ENCODE measurements at regions not wholly inside any gene's neighbourhood (a gene's known extent, or its start where the extent isn't known, plus 50 kb on each side); places are given as distances from the start of the nearest gene placed in this dataset.

- TF ChIP-seq RBM34 (IDR thresholded peaks at IDR 0.05; ENCODE audit: borderline replicate concordance, insufficient read depth, low read length) = no peak
- TF ChIP-seq POLR2A (conservative IDR thresholded peaks at IDR 0.05) = no peak
- no peak for TF ChIP-seq STAG1 (CRISPR knock-in tag; IDR thresholded peaks at IDR 0.05; ENCODE audit: borderline replicate concordance)
- no peak for TF ChIP-seq NFXL1 (CRISPR knock-in tag; IDR thresholded peaks at IDR 0.05)
- no peak for TF ChIP-seq CTCF (IDR thresholded peaks at IDR 0.05 in 2 of 3, conservative IDR thresholded peaks at IDR 0.05 in 1 of 3; ENCODE audit: insufficient read depth in 2 of 3, low read depth in 1 of 3, low read length in 3 of 3)
- TF ChIP-seq HSF4 (CRISPR knock-in tag; IDR thresholded peaks at IDR 0.05; ENCODE audit: borderline replicate concordance) = no peak
- no peak for TF ChIP-seq ZBTB40 (IDR thresholded peaks at IDR 0.05)
- no peak for TF ChIP-seq ZBTB40 (CRISPR knock-in tag; IDR thresholded peaks at IDR 0.05)
- no peak for TF ChIP-seq TFAP4 (CRISPR knock-in tag; IDR thresholded peaks at IDR 0.05; ENCODE audit: borderline replicate concordance)
- no peak for TF ChIP-seq TAF15 (IDR thresholded peaks at IDR 0.05; ENCODE audit: low read depth, low read length)
- no peak for TF ChIP-seq POLR2AphosphoS5 (IDR thresholded peaks at IDR 0.05; ENCODE audit: control insufficient read depth, insufficient read depth, low read depth, low read length)
- TF ChIP-seq E2F4 (CRISPR knock-in tag; IDR thresholded peaks at IDR 0.05; ENCODE audit: low read depth) = no peak
- TF ChIP-seq L3MBTL2 (IDR thresholded peaks at IDR 0.05) = no peak
- no peak for TF ChIP-seq ZSCAN29 (IDR thresholded peaks at IDR 0.05)
- TF ChIP-seq ZBTB7A (IDR thresholded peaks at IDR 0.05; ENCODE audit: borderline replicate concordance, control insufficient read depth, low read depth, low read length) = no peak
Measured at GRCh38 chr12:59973515-59973914, 377.7 kb downstream of the SLC16A7 start.

All from K562 (cell line).